ENCODE measurements at regions not wholly inside any gene's neighbourhood (a gene's known extent, or its start where the extent isn't known, plus 50 kb on each side); places are given as distances from the start of the nearest gene placed in this dataset.
"Not testable (repeated sequence)": the region's sequence is repeated elsewhere in the genome, so short reads cannot be mapped to it uniquely, and the experiment has no call there.

- no peak for DNase-seq
- Mint-ChIP-seq H3K27ac (no peak overlapping the region), H3K4me1 (ENCODE audit: low read depth) (no peaks in the 10 kb centered on the region), H3K4me3 (no peak overlapping the region), H3K27me3 (ENCODE audit: low read depth) (no peaks in the 10 kb centered on the region), H3K9me3 (peaks cover 3% of the 10 kb centered on the region), H3K36me3 (ENCODE audit: low read depth) (no peaks in the 10 kb centered on the region)
- intact Hi-C loops (cut with micrococcal nuclease), result loop anchor here (5.0 kb wide), 1 partner anchor 45 kb away; no protein-coding TSS in a partner anchor
- CTCF ChIA-PET, result interaction anchor here (1.1 kb wide), 1 partner anchor 1817 kb away, joined by 4 read pairs; no protein-coding TSS in a partner anchor
Observed at GRCh38 chr15:20407553-20407952, 134.0 kb downstream of the GOLGA6L6 start.

- H3K27ac Mint-ChIP-seq; H3K4me1 Mint-ChIP-seq (ENCODE audit: low read depth); H3K9me3 Mint-ChIP-seq; H3K27me3 Mint-ChIP-seq (ENCODE audit: low read depth); H3K36me3 Mint-ChIP-seq (ENCODE audit: low read depth); CTCF ChIA-PET; H3K4me3 Mint-ChIP-seq; intact Hi-C loops (cut with micrococcal nuclease); DNase-seq: not testable (repeated sequence)
Observed at GRCh38 chr15:20404571-20404970, 137.0 kb downstream of the GOLGA6L6 start.

GRCh38 chr15:20402586-20402985 is 139.0 kb downstream of the GOLGA6L6 start:
- H3K4me3 Mint-ChIP-seq; DNase-seq; intact Hi-C loops (cut with micrococcal nuclease); H3K27ac Mint-ChIP-seq; CTCF ChIA-PET; H3K4me1 Mint-ChIP-seq (ENCODE audit: low read depth); H3K36me3 Mint-ChIP-seq (ENCODE audit: low read depth); H3K9me3 Mint-ChIP-seq; H3K27me3 Mint-ChIP-seq (ENCODE audit: low read depth): not testable (repeated sequence)

- DNase-seq; H3K27ac Mint-ChIP-seq; H3K27me3 Mint-ChIP-seq (ENCODE audit: low read depth); H3K36me3 Mint-ChIP-seq (ENCODE audit: low read depth); intact Hi-C loops (cut with micrococcal nuclease); H3K4me3 Mint-ChIP-seq; H3K4me1 Mint-ChIP-seq (ENCODE audit: low read depth); H3K9me3 Mint-ChIP-seq: not testable (repeated sequence)
- CTCF ChIA-PET, result interaction anchor here (0.7 kb wide), 1 partner anchor 1859 kb away, joined by 3 read pairs; no protein-coding TSS in a partner anchor
Observed at GRCh38 chr15:20401058-20401457, 140.5 kb downstream of the GOLGA6L6 start.

GRCh38 chr15:20398680-20399079 is 142.9 kb downstream of the GOLGA6L6 start:
- DNase-seq; CTCF ChIA-PET; H3K4me1 Mint-ChIP-seq (ENCODE audit: low read depth); H3K36me3 Mint-ChIP-seq (ENCODE audit: low read depth); H3K27me3 Mint-ChIP-seq (ENCODE audit: low read depth); intact Hi-C loops (cut with micrococcal nuclease); H3K9me3 Mint-ChIP-seq; H3K4me3 Mint-ChIP-seq; H3K27ac Mint-ChIP-seq: not testable (repeated sequence)

GRCh38 chr15:20388161-20388560 is 153.4 kb downstream of the GOLGA6L6 start:
- intact Hi-C loops (cut with micrococcal nuclease), result not testable (repeated sequence)

GRCh38 chr15:20386198-20386597 is 155.4 kb downstream of the GOLGA6L6 start:
- no peaks in the 10 kb centered on the region for H3K36me3 Mint-ChIP-seq (ENCODE audit: low read depth)
- no peaks in the 10 kb centered on the region for H3K27me3 Mint-ChIP-seq (ENCODE audit: low read depth)
- intact Hi-C loops (cut with micrococcal nuclease), result loop anchor here (2.0 kb wide), 1 partner anchor 13 kb away; no protein-coding TSS in a partner anchor
- no peak for DNase-seq
- H3K27ac Mint-ChIP-seq, result no peak overlapping the region
- no peaks in the 10 kb centered on the region for H3K9me3 Mint-ChIP-seq
- CTCF ChIA-PET, result no interaction called here
- no peak overlapping the region for H3K4me3 Mint-ChIP-seq
- no peaks in the 10 kb centered on the region for H3K4me1 Mint-ChIP-seq (ENCODE audit: low read depth)

More at GRCh38 chr15:20388161-20388560, 153.4 kb downstream of the GOLGA6L6 start:
- not testable (repeated sequence) for H3K27me3 Mint-ChIP-seq (ENCODE audit: low read depth); DNase-seq; H3K36me3 Mint-ChIP-seq (ENCODE audit: low read depth); H3K4me3 Mint-ChIP-seq; H3K27ac Mint-ChIP-seq; H3K9me3 Mint-ChIP-seq; H3K4me1 Mint-ChIP-seq (ENCODE audit: low read depth)
- CTCF ChIA-PET, result interaction anchor here (0.9 kb wide), 1 partner anchor 194 kb away, joined by 3 read pairs; no protein-coding TSS in a partner anchor

- intact Hi-C loops (cut with micrococcal nuclease); H3K4me1 Mint-ChIP-seq (ENCODE audit: low read depth): not testable (repeated sequence)
Observed at GRCh38 chr15:20380199-20380598, 161.4 kb downstream of the GOLGA6L6 start.

GRCh38 chr15:20376872-20377271 is 164.7 kb downstream of the GOLGA6L6 start:
- Mint-ChIP-seq H3K9me3 (no peaks in the 10 kb centered on the region), H3K4me1 (ENCODE audit: low read depth) (no peaks in the 10 kb centered on the region), H3K4me3 (no peak overlapping the region), H3K27me3 (ENCODE audit: low read depth) (no peaks in the 10 kb centered on the region), H3K27ac (no peak overlapping the region), H3K36me3 (ENCODE audit: low read depth) (no peaks in the 10 kb centered on the region)
- CTCF ChIA-PET, result no interaction called here
- no peak for DNase-seq
- intact Hi-C loops (cut with micrococcal nuclease), result no loop called here

More at GRCh38 chr15:20380199-20380598, 161.4 kb downstream of the GOLGA6L6 start:
- H3K27me3 Mint-ChIP-seq (ENCODE audit: low read depth); H3K9me3 Mint-ChIP-seq; H3K36me3 Mint-ChIP-seq (ENCODE audit: low read depth); H3K4me3 Mint-ChIP-seq; CTCF ChIA-PET; H3K27ac Mint-ChIP-seq; DNase-seq: not testable (repeated sequence)

GRCh38 chr15:20372416-20372815 is 169.2 kb downstream of the GOLGA6L6 start:
- H3K4me1 Mint-ChIP-seq (ENCODE audit: low read depth); CTCF ChIA-PET; H3K27ac Mint-ChIP-seq; H3K27me3 Mint-ChIP-seq (ENCODE audit: low read depth); H3K9me3 Mint-ChIP-seq; H3K36me3 Mint-ChIP-seq (ENCODE audit: low read depth); H3K4me3 Mint-ChIP-seq; DNase-seq: not testable (repeated sequence)
- intact Hi-C loops (cut with micrococcal nuclease), result loop anchor here (2.0 kb wide), 1 partner anchor 14 kb away; no protein-coding TSS in a partner anchor

GRCh38 chr15:20369500-20369899 is 172.1 kb downstream of the GOLGA6L6 start:
- no peak for DNase-seq
- CTCF ChIA-PET, result no interaction called here
- no peaks in the 10 kb centered on the region for H3K4me1 Mint-ChIP-seq (ENCODE audit: low read depth)
- intact Hi-C loops (cut with micrococcal nuclease), result no loop called here
- H3K9me3 Mint-ChIP-seq, result no peaks in the 10 kb centered on the region
- no peaks in the 10 kb centered on the region for H3K27me3 Mint-ChIP-seq (ENCODE audit: low read depth)
- H3K4me3 Mint-ChIP-seq, result no peak overlapping the region
- H3K27ac Mint-ChIP-seq, result no peak overlapping the region
- H3K36me3 Mint-ChIP-seq (ENCODE audit: low read depth), result no peaks in the 10 kb centered on the region

GRCh38 chr15:20368974-20369373 is 172.6 kb downstream of the GOLGA6L6 start:
- H3K27ac Mint-ChIP-seq, result no peak overlapping the region
- DNase-seq, result no peak
- H3K36me3 Mint-ChIP-seq (ENCODE audit: low read depth), result no peaks in the 10 kb centered on the region
- H3K27me3 Mint-ChIP-seq (ENCODE audit: low read depth), result no peaks in the 10 kb centered on the region
- no peak overlapping the region for H3K4me3 Mint-ChIP-seq
- CTCF ChIA-PET, result interaction anchor here (0.6 kb wide), 1 partner anchor 13 kb away, joined by 3 read pairs; no protein-coding TSS in a partner anchor
- H3K9me3 Mint-ChIP-seq, result no peaks in the 10 kb centered on the region
- H3K4me1 Mint-ChIP-seq (ENCODE audit: low read depth), result no peaks in the 10 kb centered on the region
- intact Hi-C loops (cut with micrococcal nuclease), result no loop called here

- H3K4me3 Mint-ChIP-seq, result no peak overlapping the region
- no peaks in the 10 kb centered on the region for H3K36me3 Mint-ChIP-seq (ENCODE audit: low read depth)
- no peaks in the 10 kb centered on the region for H3K27me3 Mint-ChIP-seq (ENCODE audit: low read depth)
- no peak for DNase-seq
- H3K27ac Mint-ChIP-seq, result no peak overlapping the region
- no peaks in the 10 kb centered on the region for H3K9me3 Mint-ChIP-seq
- no peaks in the 10 kb centered on the region for H3K4me1 Mint-ChIP-seq (ENCODE audit: low read depth)
- intact Hi-C loops (cut with micrococcal nuclease), result no loop called here
- CTCF ChIA-PET, result no interaction called here
Observed at GRCh38 chr15:20367093-20367492, 174.5 kb downstream of the GOLGA6L6 start.
